MM.1S (cell line): ENCODE measurements at regions not wholly inside any gene's neighbourhood (a gene's known extent, or its start where the extent isn't known, plus 50 kb on each side); places are given as distances from the start of the nearest gene placed in this dataset.

Experiments used
- DNase-seq: peaks from one replicate; pipeline ENCODE4 v3.0.0-alpha.2; 2015
- H2AFZ ChIP-seq: fragments of 300-600 bp; sonication (generic); 2 replicates; pipeline ENCODE4 v1.6.0; 2016; ENCODE audit warnings: antibody characterized with exemption, low read length
- H3F3A ChIP-seq: fragments of 300-600 bp; sonication (generic); 2 replicates; pipeline ENCODE4 v1.6.1; 2016; ENCODE audit warnings: mild to moderate bottlenecking, antibody characterized with exemption, low read length, moderate library complexity, mixed read lengths; ENCODE audit not compliant: insufficient read depth
- H3K27ac ChIP-seq: fragments of 300-600 bp; sonication (generic); 2 replicates; pipeline ENCODE4 v1.5.1; 2016; ENCODE audit warnings: mild to moderate bottlenecking, low read length
- H3K27me3 ChIP-seq: fragments of 300-600 bp; sonication (generic); replicated peaks from 2 replicates; pipeline ENCODE4 v1.6.0; 2016; ENCODE audit warnings: low read length; ENCODE audit not compliant: insufficient read depth
- H3K36me3 ChIP-seq: fragments of 300-600 bp; sonication (generic); replicated peaks from 2 replicates; pipeline ENCODE4 v1.6.1; 2016; ENCODE audit warnings: mild to moderate bottlenecking, low read length, mixed read lengths; ENCODE audit not compliant: insufficient read depth
- H3K4me1 ChIP-seq: fragments of 300-600 bp; sonication (generic); 2 replicates; pipeline ENCODE4 v1.6.1; 2016; ENCODE audit warnings: low read length, mixed read lengths
- H3K4me2 ChIP-seq: fragments of 300-600 bp; sonication (generic); 2 replicates; pipeline ENCODE4 v1.6.0; 2016; ENCODE audit warnings: low read depth, low read length
- H3K4me3 ChIP-seq: fragments of 300-600 bp; sonication (generic); 2 replicates; pipeline ENCODE4 v1.5.1; 2016; ENCODE audit warnings: low read length, mixed read lengths
- H3K79me2 ChIP-seq: fragments of 300-600 bp; sonication (generic); 2 replicates; pipeline ENCODE4 v1.6.1; 2016; ENCODE audit warnings: mixed run types, low read length, mixed read lengths
- H3K9ac ChIP-seq: fragments of 300-600 bp; sonication (generic); 2 replicates; pipeline ENCODE4 v1.6.1; 2016; ENCODE audit warnings: low read length, mixed read lengths
- H3K9me2 ChIP-seq: fragments of 300-600 bp; sonication (generic); replicated peaks from 2 replicates; pipeline ENCODE4 v1.6.1; 2016; ENCODE audit warnings: mild to moderate bottlenecking, low read length, mixed read lengths; ENCODE audit not compliant: insufficient read depth
- H3K9me3 ChIP-seq: fragments of 300-600 bp; sonication (generic); replicated peaks from 2 replicates; pipeline ENCODE4 v1.6.1; 2016; ENCODE audit warnings: mild to moderate bottlenecking, low read length, mixed read lengths; ENCODE audit not compliant: insufficient read depth
- H4K20me1 ChIP-seq: fragments of 300-600 bp; sonication (generic); 2 replicates; pipeline ENCODE4 v1.6.1; 2016; ENCODE audit warnings: mild to moderate bottlenecking, low read length, moderate library complexity, mixed read lengths; ENCODE audit not compliant: insufficient read depth
- EZH2 ChIP-seq: fragments of 300-600 bp; sonication (generic); optimal IDR thresholded peaks from 2 replicates; pipeline ENCODE3; 2017; ENCODE audit warnings: low read depth, mild to moderate bottlenecking, antibody characterized with exemption, low read length, mixed read lengths
- EZH2phosphoT487 ChIP-seq: fragments of 300-600 bp; sonication (generic); IDR thresholded peaks from 2 replicates; pipeline ENCODE4 v1.6.1; 2018; ENCODE audit warnings: antibody characterized with exemption, low read length
- TF ChIP-seq, protein P1 (sequence below): fragments of 300-600 bp; sonication (generic); IDR thresholded peaks from 2 replicates; pipeline ENCODE4 v1.5.1; 2016; ENCODE audit warnings: antibody characterized with exemption, low read length, mixed read lengths

DNA sequence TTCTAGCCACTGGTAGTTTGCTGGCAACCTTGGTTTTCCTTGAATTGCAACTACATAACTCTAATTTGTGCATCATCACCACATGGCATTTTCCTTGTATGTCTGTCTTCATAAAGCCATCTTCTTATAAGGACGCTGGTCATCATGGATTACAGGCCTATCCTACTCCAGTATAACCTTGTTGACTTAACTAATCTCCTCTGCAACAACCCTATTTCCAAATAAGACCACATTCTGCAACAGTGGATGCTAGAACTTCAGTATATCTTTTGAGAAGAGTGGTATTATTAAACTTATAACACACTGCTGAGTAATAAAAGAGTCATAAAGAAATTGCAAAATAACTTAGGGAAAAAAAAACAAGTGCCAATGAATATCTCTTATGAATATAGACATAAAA lies 511.8 kb upstream of the FOXG1 start:
- no peak for DNase-seq
- Histone ChIP-seq H3K27ac (no peak overlapping the region), H3F3A (no peaks in the 10 kb centered on the region), H2AFZ (no peak overlapping the region), H3K4me2 (no peak overlapping the region), H3K9ac (no peak overlapping the region), H3K9me3 (no peaks in the 10 kb centered on the region), H3K9me2 (no peaks in the 10 kb centered on the region), H3K36me3 (no peaks in the 10 kb centered on the region), H3K27me3 (no peaks in the 10 kb centered on the region), H3K4me3 (no peak overlapping the region), H4K20me1 (no peaks in the 10 kb centered on the region), H3K79me2 (no peaks in the 10 kb centered on the region), H3K4me1 (no peaks in the 10 kb centered on the region)
- TF ChIP-seq EZH2phosphoT487 (no peak), EZH2 (no peak)
- TF ChIP-seq, protein P1, sequence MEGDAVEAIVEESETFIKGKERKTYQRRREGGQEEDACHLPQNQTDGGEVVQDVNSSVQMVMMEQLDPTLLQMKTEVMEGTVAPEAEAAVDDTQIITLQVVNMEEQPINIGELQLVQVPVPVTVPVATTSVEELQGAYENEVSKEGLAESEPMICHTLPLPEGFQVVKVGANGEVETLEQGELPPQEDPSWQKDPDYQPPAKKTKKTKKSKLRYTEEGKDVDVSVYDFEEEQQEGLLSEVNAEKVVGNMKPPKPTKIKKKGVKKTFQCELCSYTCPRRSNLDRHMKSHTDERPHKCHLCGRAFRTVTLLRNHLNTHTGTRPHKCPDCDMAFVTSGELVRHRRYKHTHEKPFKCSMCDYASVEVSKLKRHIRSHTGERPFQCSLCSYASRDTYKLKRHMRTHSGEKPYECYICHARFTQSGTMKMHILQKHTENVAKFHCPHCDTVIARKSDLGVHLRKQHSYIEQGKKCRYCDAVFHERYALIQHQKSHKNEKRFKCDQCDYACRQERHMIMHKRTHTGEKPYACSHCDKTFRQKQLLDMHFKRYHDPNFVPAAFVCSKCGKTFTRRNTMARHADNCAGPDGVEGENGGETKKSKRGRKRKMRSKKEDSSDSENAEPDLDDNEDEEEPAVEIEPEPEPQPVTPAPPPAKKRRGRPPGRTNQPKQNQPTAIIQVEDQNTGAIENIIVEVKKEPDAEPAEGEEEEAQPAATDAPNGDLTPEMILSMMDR: no peak

DNA sequence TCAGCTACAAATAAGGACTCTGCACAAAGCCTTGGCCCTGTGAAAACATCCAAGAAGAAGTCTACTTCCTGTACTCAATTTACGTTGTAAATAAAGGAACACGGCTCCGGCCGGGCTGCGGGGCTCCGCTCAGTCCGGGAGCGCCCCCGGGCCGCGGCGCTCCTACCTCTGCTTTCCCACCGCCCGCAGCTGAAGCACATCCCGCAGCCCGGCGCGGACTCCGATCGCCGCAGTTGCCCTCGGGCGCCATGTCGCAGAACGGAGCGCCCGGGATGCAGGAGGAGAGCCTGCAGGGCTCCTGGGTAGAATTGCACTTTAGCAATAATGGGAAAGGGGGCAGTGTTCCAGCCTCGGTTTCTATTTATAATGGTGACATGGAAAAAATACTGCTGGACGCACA lies 502.3 kb upstream of the FOXG1 start:
- no peaks in the 10 kb centered on the region for H3K36me3 ChIP-seq
- H3F3A ChIP-seq: no peaks in the 10 kb centered on the region
- no peaks in the 10 kb centered on the region for H3K79me2 ChIP-seq
- DNase-seq: no peak
- no peak overlapping the region for H3K9ac ChIP-seq
- H3K27ac ChIP-seq: no peak overlapping the region
- H3K27me3 ChIP-seq: no peaks in the 10 kb centered on the region
- H3K9me2 ChIP-seq: no peaks in the 10 kb centered on the region
- no peak for TF ChIP-seq EZH2
- TF ChIP-seq, protein P1: no peak
- no peak for TF ChIP-seq EZH2phosphoT487
- no peaks in the 10 kb centered on the region for H3K9me3 ChIP-seq
- no peak overlapping the region for H3K4me2 ChIP-seq
- no peaks in the 10 kb centered on the region for H4K20me1 ChIP-seq
- H3K4me3 ChIP-seq: no peak overlapping the region
- no peaks in the 10 kb centered on the region for H3K4me1 ChIP-seq
- H2AFZ ChIP-seq: no peak overlapping the region

DNA sequence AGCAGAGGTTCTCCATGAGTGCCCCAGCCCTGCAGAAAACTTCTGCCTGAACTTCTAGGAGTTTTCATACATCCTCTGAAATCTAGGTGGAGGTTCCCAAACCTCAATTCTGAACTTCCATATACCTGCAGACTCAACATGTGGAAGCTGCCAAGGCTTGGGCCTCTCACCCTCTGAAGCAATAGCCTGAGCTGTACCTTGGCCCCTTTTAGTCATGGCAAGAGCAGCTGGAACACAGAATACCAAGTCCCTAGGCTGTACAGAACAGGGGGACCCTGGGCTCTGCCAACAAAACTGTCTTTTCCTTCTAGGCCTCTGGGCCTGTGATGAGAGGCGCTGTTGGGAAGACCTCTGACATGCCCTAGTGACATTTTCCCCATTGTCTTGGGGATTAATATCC lies 494.3 kb upstream of the FOXG1 start:
- Histone ChIP-seq H3K4me2 (no peak overlapping the region), H3K9ac (no peak overlapping the region), H3K79me2 (no peaks in the 10 kb centered on the region), H3K27ac (no peak overlapping the region), H2AFZ (no peak overlapping the region), H3K9me2 (no peaks in the 10 kb centered on the region), H3F3A (no peaks in the 10 kb centered on the region), H3K36me3 (no peaks in the 10 kb centered on the region), H3K9me3 (no peaks in the 10 kb centered on the region), H3K4me1 (no peaks in the 10 kb centered on the region), H3K27me3 (no peaks in the 10 kb centered on the region), H3K4me3 (no peak overlapping the region), H4K20me1 (no peaks in the 10 kb centered on the region)
- DNase-seq: no peak
- no peak for TF ChIP-seq EZH2phosphoT487
- no peak for TF ChIP-seq EZH2
- TF ChIP-seq, protein P1: no peak

DNA sequence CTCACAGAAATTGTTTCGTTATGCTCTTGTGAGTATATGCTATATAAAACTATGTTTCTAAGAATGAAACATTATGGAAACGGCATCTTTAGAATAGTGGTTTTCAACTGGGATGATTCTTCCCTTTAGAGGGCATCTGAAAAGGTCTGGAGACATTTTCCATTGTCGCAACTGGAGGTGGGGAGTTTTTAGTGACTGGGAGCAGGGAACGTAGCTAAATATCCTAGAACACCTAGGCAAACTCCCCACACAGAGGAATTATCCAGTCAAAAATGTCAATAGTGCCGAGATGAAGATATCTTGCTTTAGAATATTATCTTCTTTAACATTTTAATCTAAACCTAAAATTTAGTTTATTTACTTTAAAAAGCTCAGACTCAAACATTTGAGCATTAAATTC lies 486.1 kb upstream of the FOXG1 start:
- H3K36me3 ChIP-seq: no peaks in the 10 kb centered on the region
- no peaks in the 10 kb centered on the region for H3K27me3 ChIP-seq
- TF ChIP-seq EZH2 (no peak), EZH2phosphoT487 (no peak)
- TF ChIP-seq, protein P1: no peak
- H3K9me2 ChIP-seq: no peaks in the 10 kb centered on the region
- no peak overlapping the region for H3K4me2 ChIP-seq
- H3K9ac ChIP-seq: no peak overlapping the region
- no peaks in the 10 kb centered on the region for H3K4me1 ChIP-seq
- H3K4me3 ChIP-seq: no peak overlapping the region
- H4K20me1 ChIP-seq: no peaks in the 10 kb centered on the region
- no peak overlapping the region for H2AFZ ChIP-seq
- H3F3A ChIP-seq: no peaks in the 10 kb centered on the region
- DNase-seq: no peak
- H3K9me3 ChIP-seq: no peaks in the 10 kb centered on the region
- H3K79me2 ChIP-seq: no peaks in the 10 kb centered on the region
- no peak overlapping the region for H3K27ac ChIP-seq
